ENCODE measurements at regions not wholly inside any gene's neighbourhood (a gene's known extent, or its start where the extent isn't known, plus 50 kb on each side); places are given as distances from the start of the nearest gene placed in this dataset.

DNA sequence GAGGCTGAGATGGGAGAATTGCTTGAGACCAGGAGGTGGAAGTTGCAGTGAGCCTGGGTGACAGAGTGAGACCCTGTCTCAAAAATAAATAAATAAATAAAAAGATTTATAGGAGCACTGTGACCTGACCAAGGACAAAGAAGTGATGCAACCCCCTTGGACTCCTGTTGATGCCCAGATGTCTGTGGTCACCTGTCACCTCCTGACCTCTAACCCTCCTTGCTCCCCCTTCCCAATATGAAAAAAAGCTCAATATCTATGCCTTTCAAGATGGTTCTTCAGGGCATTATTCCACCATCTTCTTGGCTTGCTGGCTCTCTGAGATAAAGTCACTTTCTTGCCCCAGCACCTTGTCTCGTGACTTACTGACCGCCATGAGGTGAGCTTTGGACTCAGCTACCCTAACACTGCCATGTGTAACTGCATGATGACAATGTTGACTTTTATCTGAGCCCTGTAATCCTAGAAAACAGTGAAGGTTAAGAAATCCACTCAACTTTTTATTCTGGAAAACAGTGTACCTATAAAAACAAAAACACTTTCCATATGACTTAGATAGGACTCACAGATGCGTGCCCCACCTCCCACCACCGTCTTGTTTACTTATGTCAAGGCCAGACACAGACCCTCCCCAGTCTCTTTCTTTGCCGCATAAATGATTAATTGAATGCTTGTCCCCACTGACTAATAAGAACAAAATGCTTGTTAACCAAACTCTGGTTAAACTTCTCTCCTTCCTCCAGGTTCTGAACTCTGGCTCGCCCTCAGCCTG lies 360.5 kb downstream of the BUD13 start (continued):
- TF ChIP-seq RBFOX2 (IDR thresholded peaks at IDR 0.05; ENCODE audit: low read depth, low read length) (0 out of 2 replicates have a peak, but pooled peaks have one; percentile 26), SNAPC5 (CRISPR knock-in tag; IDR thresholded peaks at IDR 0.05; ENCODE audit: borderline replicate concordance) (no peak), ZNF543 (CRISPR knock-in tag; IDR thresholded peaks at IDR 0.05) (no peak), ZNF275 (CRISPR knock-in tag; IDR thresholded peaks at IDR 0.05; ENCODE audit: borderline replicate concordance) (0 out of 2 replicates have a peak, but pooled peaks have one; percentile 27), NONO (IDR thresholded peaks at IDR 0.05) (no peak), NONO (CRISPR knock-in tag; conservative IDR thresholded peaks at IDR 0.05) (peak; percentile 62; the same call in 1 of the 2 replicates), AKAP8 (CRISPR knock-in tag; IDR thresholded peaks at IDR 0.05) (no peak), HNF1B (CRISPR knock-in tag; IDR thresholded peaks at IDR 0.05) (peak; percentile 66; the same call in 1 of the 2 replicates), PHF21A (CRISPR knock-in tag; IDR thresholded peaks at IDR 0.05) (peak; percentile 33; the same call in 1 of the 2 replicates), KLF11 (CRISPR knock-in tag; IDR thresholded peaks at IDR 0.05) (no peak), ZNF503 (CRISPR knock-in tag; IDR thresholded peaks at IDR 0.05) (no peak), DMAP1 (CRISPR knock-in tag; IDR thresholded peaks at IDR 0.05) (peak; percentile 75), TFDP1 (CRISPR knock-in tag; IDR thresholded peaks at IDR 0.05; ENCODE audit: borderline replicate concordance) (peak; percentile 31; the same call in 1 of the 2 replicates), RARA (CRISPR knock-in tag; IDR thresholded peaks at IDR 0.05) (peak; percentile 70), ZBTB46 (CRISPR knock-in tag; IDR thresholded peaks at IDR 0.05; ENCODE audit: borderline replicate concordance) (no peak)
- TF ChIP-seq, protein P1, sequence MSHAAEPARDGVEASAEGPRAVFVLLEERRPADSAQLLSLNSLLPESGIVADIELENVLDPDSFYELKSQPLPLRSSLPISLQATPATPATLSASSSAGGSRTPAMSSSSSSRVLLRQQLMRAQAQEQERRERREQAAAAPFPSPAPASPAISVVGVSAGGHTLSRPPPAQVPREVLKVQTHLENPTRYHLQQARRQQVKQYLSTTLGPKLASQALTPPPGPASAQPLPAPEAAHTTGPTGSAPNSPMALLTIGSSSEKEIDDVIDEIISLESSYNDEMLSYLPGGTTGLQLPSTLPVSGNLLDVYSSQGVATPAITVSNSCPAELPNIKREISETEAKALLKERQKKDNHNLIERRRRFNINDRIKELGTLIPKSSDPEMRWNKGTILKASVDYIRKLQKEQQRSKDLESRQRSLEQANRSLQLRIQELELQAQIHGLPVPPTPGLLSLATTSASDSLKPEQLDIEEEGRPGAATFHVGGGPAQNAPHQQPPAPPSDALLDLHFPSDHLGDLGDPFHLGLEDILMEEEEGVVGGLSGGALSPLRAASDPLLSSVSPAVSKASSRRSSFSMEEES (CRISPR knock-in tag; IDR thresholded peaks at IDR 0.05), result peak; percentile 96
- TF ChIP-seq, protein P2, sequence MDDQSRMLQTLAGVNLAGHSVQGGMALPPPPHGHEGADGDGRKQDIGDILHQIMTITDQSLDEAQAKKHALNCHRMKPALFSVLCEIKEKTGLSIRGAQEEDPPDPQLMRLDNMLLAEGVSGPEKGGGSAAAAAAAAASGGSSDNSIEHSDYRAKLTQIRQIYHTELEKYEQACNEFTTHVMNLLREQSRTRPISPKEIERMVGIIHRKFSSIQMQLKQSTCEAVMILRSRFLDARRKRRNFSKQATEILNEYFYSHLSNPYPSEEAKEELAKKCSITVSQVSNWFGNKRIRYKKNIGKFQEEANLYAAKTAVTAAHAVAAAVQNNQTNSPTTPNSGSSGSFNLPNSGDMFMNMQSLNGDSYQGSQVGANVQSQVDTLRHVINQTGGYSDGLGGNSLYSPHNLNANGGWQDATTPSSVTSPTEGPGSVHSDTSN (CRISPR knock-in tag; IDR thresholded peaks at IDR 0.05; ENCODE audit: borderline replicate concordance), result no peak

All from HepG2 (cell line).